ENCODE measurements at regions not wholly inside any gene's neighbourhood (a gene's known extent, or its start where the extent isn't known, plus 50 kb on each side); places are given as distances from the start of the nearest gene placed in this dataset.

- TF ChIP-seq EZH2phosphoT487 (IDR thresholded peaks at IDR 0.05) (no peak), CTCF (IDR thresholded peaks at IDR 0.05) (no peak), EZH2 (IDR thresholded peaks at IDR 0.05) (no peak)
These were observed 202.0 kb downstream of the AJAP1 start for GRCh38 chr1:4856396-4856795.

All from neural progenitor cell (in vitro differentiated cells).